ENCODE measurements at regions not wholly inside any gene's neighbourhood (a gene's known extent, or its start where the extent isn't known, plus 50 kb on each side); places are given as distances from the start of the nearest gene placed in this dataset.

- H3K4me1 ChIP-seq: peaks cover 0 to 24% (median 17%) of the 10 kb centered on the region in 4 donors
- TF ChIP-seq EP300 (IDR thresholded peaks at IDR 0.05) (no peak), POLR2AphosphoS5 (IDR thresholded peaks at IDR 0.05) (no peak), POLR2A (IDR thresholded peaks at IDR 0.05) (no peak)
- TF ChIP-seq, protein P1, sequence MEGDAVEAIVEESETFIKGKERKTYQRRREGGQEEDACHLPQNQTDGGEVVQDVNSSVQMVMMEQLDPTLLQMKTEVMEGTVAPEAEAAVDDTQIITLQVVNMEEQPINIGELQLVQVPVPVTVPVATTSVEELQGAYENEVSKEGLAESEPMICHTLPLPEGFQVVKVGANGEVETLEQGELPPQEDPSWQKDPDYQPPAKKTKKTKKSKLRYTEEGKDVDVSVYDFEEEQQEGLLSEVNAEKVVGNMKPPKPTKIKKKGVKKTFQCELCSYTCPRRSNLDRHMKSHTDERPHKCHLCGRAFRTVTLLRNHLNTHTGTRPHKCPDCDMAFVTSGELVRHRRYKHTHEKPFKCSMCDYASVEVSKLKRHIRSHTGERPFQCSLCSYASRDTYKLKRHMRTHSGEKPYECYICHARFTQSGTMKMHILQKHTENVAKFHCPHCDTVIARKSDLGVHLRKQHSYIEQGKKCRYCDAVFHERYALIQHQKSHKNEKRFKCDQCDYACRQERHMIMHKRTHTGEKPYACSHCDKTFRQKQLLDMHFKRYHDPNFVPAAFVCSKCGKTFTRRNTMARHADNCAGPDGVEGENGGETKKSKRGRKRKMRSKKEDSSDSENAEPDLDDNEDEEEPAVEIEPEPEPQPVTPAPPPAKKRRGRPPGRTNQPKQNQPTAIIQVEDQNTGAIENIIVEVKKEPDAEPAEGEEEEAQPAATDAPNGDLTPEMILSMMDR (IDR thresholded peaks at IDR 0.05): no peak
- H3K36me3 ChIP-seq: no peaks in the 10 kb centered on the region
- intact Hi-C loops (cut with DNase I): no loop called here
- WGBS, 2 donors: 39 to 65% methylated on average over 3 of the region's 3 CpGs
- peaks cover 0 to 6% (median 0%) of the 10 kb centered on the region in 3 donors for H3K27me3 ChIP-seq
- H3K9me3 ChIP-seq: no peaks in the 10 kb centered on the region
- no peak overlapping the region for H3K27ac ChIP-seq
- H3K4me3 ChIP-seq: no peak overlapping the region
- DNase-seq: no peak
Measured at GRCh38 chr6:1503811-1504210, 105.9 kb upstream of the FOXC1 start.

GRCh38 chr6:1504465-1504864, 105.2 kb upstream of the FOXC1 start:
- WGBS, 2 donors: 90% methylated on average over 10 of the region's 10 CpGs

GRCh38 chr6:1507251-1507650, 102.5 kb upstream of the FOXC1 start:
- TF ChIP-seq, protein P1 (IDR thresholded peaks at IDR 0.05): no peak
- TF ChIP-seq POLR2A (IDR thresholded peaks at IDR 0.05) (no peak), POLR2AphosphoS5 (IDR thresholded peaks at IDR 0.05) (no peak), EP300 (IDR thresholded peaks at IDR 0.05) (no peak)
- no peaks in the 10 kb centered on the region for H3K36me3 ChIP-seq
- H3K4me3 ChIP-seq: no peak overlapping the region
- H3K27me3 ChIP-seq: peaks cover 0 to 6% (median 0%) of the 10 kb centered on the region in 3 donors
- WGBS, 2 donors: 90 to 95% methylated on average over 6 of the region's 6 CpGs
- H3K27ac ChIP-seq: no peak overlapping the region
- DNase-seq: no peak
- H3K4me1 ChIP-seq: peaks cover 0 to 1% (median under 1%) of the 10 kb centered on the region in 4 donors
- intact Hi-C loops (cut with DNase I): no loop called here
- H3K9me3 ChIP-seq: no peaks in the 10 kb centered on the region

More at GRCh38 chr6:1504465-1504864, 105.2 kb upstream of the FOXC1 start:
- peaks cover 0 to 20% (median 13%) of the 10 kb centered on the region in 4 donors for H3K4me1 ChIP-seq
- H3K36me3 ChIP-seq: no peaks in the 10 kb centered on the region
- no peak for DNase-seq
- H3K27ac ChIP-seq: no peak overlapping the region
- intact Hi-C loops (cut with DNase I): no loop called here
- no peak overlapping the region for H3K4me3 ChIP-seq
- H3K9me3 ChIP-seq: no peaks in the 10 kb centered on the region
- peaks cover 0 to 6% (median 0%) of the 10 kb centered on the region in 3 donors for H3K27me3 ChIP-seq
- TF ChIP-seq EP300 (IDR thresholded peaks at IDR 0.05) (no peak), POLR2AphosphoS5 (IDR thresholded peaks at IDR 0.05) (no peak), POLR2A (IDR thresholded peaks at IDR 0.05) (no peak)
- TF ChIP-seq, protein P1 (IDR thresholded peaks at IDR 0.05): no peak

- Histone ChIP-seq H3K27me3 (peaks cover 0 to 6% (median 0%) of the 10 kb centered on the region in 3 donors), H3K4me1 (no peaks in the 10 kb centered on the region), H3K4me3 (no peak overlapping the region), H3K27ac (no peak overlapping the region), H3K36me3 (no peaks in the 10 kb centered on the region), H3K9me3 (no peaks in the 10 kb centered on the region)
- 79 to 86% methylated on average over 4 of the region's 4 CpGs for WGBS, 2 donors
- TF ChIP-seq EP300 (IDR thresholded peaks at IDR 0.05): no peak
- intact Hi-C loops (cut with DNase I): no loop called here
- DNase-seq: no peak
Measured at GRCh38 chr6:1509241-1509640, 100.5 kb upstream of the FOXC1 start.

DNA sequence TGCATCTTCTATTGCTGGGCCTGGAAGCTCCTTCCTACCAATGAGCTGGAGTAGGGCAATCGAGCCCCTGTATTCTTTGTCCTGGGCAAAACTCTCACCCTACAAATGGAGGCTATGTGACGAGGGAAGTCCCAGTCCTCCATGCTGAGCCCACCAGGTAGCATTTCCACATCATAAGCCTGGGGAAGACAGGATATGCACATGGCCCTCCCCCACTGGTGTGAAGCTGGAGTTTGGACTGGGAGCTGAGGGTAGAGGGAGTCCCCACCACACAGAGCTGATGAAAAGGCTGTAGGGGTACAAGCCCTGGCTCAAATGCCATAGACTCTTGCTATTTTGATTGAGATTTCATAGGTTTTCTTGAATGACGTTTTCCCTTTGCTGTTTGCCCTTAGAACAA, 99.5 kb upstream of the FOXC1 start:
- Histone ChIP-seq H3K36me3 (no peaks in the 10 kb centered on the region), H3K4me3 (no peak overlapping the region), H3K4me1 (no peaks in the 10 kb centered on the region), H3K27me3 (peaks cover 0 to 6% (median 0%) of the 10 kb centered on the region in 3 donors), H3K27ac (no peak overlapping the region), H3K9me3 (no peaks in the 10 kb centered on the region)
- intact Hi-C loops (cut with DNase I): no loop called here
- TF ChIP-seq, protein P1 (IDR thresholded peaks at IDR 0.05): no peak
- no peak for TF ChIP-seq EP300 (IDR thresholded peaks at IDR 0.05)
- no peak for TF ChIP-seq POLR2AphosphoS5 (IDR thresholded peaks at IDR 0.05)
- no peak for TF ChIP-seq POLR2A (IDR thresholded peaks at IDR 0.05)
- 88% methylated on average over 3 of the region's 3 CpGs for WGBS, 2 donors
- DNase-seq: no peak
